Ramos (cell line): ENCODE measurements at regions not wholly inside any gene's neighbourhood (a gene's known extent, or its start where the extent isn't known, plus 50 kb on each side); places are given as distances from the start of the nearest gene placed in this dataset.

ENCODE experiments used
- in situ Hi-C: fragments of 300-500 bp; cut with MboI; formaldehyde crosslinking; loops from one replicate; pipeline ENCODE4 v1.14.3; 2022; ENCODE audit warnings: low sequenced_read_pairs; ENCODE audit not compliant: unreplicated experiment

GRCh38 chr11:113584371-113584770 is 109.2 kb upstream of the DRD2 start:
- in situ Hi-C loops = no loop called here

DNA sequence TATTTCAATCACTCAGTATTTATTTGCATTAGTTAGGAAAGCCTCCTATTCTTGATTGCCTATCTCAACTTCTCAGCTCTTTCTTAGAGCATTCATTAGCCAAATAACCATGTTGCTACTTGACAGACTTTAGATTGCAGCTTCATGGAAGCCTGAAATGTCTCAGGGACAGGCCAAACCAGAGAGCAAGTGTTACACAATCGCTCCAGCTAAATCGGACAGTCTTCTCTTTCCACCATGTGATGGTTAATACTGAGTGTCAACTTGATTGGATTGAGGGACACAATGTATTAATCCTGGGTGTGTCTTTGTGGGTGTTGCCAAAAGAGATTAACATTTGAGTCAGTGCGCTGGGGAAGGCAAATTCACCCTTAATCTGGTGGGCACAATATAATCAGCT is 106.5 kb upstream of the DRD2 start:
- in situ Hi-C loops = no loop called here

DNA sequence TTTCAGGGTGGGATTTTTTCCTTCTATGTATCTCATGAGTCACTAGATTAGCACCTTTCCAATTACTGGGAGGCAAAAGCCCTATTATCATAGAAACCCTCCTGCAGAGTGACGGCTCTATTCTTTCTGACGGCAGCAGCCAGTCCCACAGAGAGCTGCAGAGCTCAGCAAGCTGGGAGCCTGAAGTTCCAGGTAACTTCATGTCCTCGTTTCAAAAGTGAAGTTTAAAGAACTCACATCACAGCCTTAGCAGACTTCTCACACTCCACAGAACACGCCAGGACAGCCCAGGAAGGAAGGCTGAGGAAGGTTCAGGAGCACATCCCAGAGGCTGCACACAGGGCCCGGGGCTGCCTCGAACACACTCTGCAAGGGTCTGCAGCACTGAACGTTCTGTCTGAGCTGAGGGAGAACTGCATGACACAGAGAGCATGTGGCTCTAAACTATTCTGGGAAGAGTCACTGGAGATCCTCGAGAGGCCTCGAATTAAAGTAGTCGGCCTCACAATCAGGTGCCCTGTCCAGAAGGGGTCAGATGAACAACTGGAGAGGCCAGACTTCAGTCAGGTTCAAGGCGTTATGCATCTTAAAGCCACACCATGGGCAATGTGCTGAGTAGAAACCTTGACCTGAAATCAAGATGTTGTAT is 104.2 kb upstream of the DRD2 start:
- in situ Hi-C loops = no loop called here

DNA sequence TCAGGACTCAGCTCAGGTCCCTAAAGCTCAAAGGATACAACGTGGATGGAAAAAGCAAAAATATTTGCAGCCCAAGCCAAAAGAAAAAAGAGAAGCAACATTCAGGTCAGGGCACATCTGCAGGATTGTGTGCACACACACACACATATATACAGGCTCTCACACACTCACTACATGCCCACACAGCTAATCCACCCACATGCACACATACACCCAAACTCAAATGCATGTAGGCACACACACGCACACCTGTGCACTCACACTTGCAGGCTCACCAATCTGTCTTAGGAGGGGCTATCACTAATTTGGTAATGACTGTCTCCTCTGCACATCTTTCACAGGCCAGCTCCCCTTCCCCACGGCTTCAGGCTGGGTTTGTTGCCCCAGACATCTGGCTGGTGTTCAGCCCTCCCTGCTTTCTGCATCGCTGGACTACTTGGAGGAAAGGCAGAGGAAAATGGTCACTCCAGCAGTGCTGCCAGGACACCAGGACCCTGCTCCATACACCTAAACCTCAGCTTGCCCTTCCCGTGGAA is 103.6 kb upstream of the DRD2 start:
- in situ Hi-C loops = no loop called here

- in situ Hi-C loops = no loop called here
Observed at GRCh38 chr11:113578033-113578380, 102.8 kb upstream of the DRD2 start.

- in situ Hi-C loops = no loop called here
Observed at GRCh38 chr11:113577356-113578032, 102.3 kb upstream of the DRD2 start.

GRCh38 chr11:113574586-113574985 is 99.4 kb upstream of the DRD2 start:
- in situ Hi-C loops = no loop called here

DNA sequence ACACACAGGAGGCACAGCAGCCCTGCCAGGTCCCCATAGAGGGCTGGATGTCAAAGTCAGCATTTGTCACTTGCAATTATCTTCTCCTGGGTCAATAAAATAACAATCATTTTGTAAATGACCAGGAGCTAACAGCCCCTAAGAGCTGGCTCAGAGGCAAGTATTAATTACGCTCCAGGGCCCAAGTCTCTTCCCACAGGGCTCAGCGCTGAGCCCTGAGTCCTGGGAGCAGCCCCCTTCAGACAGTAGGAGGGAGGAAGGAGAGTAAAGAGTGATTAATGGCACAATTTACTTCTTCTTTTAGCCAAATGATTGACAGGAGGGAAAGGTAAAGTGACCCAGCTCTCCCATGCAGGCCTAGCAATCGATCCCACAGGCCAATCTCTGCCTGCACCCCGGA is 99.0 kb upstream of the DRD2 start:
- in situ Hi-C loops = no loop called here

GRCh38 chr11:113572136-113572735 is 97.0 kb upstream of the DRD2 start:
- in situ Hi-C loops = no loop called here

GRCh38 chr11:113571531-113571930 is 96.3 kb upstream of the DRD2 start:
- in situ Hi-C loops = no loop called here

GRCh38 chr11:113570906-113571305 is 95.7 kb upstream of the DRD2 start:
- in situ Hi-C loops = no loop called here

DNA sequence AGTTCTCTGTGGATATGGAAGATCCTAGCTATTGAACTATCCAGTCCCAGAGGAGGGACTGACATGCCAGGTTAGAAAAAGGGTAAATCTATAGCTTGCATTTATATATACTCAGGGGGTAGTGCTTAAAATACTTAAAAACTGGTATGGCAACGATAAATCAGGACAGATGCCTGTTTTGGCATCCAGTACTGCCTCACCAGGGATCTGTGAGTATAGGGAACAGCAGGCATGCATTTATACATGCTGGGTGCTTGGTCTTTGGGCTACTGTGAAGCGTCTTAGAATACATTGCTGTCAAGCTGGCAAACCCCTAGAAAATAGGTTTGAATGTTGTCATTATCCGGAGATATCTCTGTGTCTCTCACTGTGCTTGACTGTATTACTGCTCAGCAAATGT is 94.2 kb upstream of the DRD2 start:
- in situ Hi-C loops = no loop called here

GRCh38 chr11:113568566-113568965 is 93.4 kb upstream of the DRD2 start:
- in situ Hi-C loops = no loop called here

GRCh38 chr11:113567867-113568544 is 92.8 kb upstream of the DRD2 start:
- in situ Hi-C loops = no loop called here

- in situ Hi-C loops = no loop called here
Observed at GRCh38 chr11:113567097-113567496, 91.9 kb upstream of the DRD2 start.

- in situ Hi-C loops = no loop called here
Observed at GRCh38 chr11:113564527-113565130, 89.4 kb upstream of the DRD2 start.

DNA sequence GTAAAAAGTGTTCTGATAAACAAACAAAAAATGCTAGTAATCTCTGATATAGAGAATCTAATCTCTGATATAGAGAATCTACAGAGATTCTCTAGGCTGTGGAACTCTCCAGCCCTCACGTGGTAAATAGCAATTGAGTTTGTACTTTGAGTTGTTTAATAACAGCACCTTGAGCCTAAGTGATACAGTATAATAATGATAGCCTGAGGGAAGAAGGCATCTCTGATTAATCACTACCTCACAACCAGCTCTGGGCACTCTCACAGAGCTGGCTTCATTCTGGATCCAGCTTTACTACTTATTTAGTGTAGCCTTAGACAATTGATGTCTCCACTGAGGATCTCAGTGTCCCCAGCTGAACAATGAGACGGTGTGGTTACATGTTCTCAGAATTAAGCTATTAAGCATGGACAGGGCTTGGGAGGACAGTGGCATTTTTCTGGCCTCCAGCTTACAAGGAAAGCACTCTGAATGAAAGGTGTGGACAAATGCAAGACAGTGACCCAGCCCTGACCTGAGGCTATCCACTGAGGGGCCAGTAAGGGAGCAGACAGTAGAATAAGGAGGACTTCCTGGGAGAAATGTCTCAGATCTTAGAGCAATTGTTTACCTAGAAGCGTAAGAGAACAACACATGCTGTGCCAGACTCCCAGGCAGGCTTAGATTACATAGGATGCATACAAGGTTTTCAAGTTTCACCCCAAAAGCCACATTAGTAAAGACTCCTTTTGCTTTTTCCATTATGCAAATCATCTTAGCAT is 88.7 kb upstream of the DRD2 start:
- in situ Hi-C loops = no loop called here

- in situ Hi-C loops = no loop called here
Observed at GRCh38 chr11:113562981-113563461, 87.8 kb upstream of the DRD2 start.

DNA sequence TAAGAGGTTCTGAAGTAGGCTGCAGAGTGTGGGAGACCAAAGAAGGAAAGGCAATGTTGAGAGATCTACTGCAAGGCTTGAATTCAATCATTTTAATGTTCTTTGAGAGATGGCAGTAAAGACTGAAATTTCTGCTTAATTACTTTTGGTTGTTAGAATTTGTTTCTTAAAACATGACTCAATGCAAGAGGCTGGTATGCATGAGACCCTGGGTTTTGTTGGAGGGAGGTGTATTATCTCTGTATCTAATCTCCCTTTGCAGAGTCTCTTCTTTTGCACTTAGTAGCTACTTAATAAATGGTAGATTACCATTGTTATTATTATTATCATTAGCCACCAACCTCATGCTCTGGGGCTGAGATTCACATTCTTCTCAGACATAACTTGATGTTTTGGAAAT is 87.4 kb upstream of the DRD2 start:
- in situ Hi-C loops = no loop called here

DNA sequence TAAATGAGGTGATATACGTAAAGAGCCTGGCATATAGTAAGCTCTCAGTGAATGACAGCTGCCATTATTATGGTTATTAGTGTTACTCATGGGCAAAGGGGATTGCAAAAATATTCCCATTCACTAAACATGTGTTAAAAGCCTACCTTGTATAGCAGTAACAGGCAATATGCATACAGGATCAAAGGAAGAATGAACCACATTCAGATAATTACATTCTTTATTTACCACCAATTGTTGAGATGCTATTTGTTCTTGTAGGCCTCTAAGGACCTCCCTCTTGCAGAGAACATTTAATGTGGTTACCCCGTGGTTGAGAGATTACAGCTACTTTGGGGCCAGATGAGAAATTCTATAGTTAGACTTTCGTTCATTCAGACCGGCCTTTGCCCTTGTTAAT is 82.7 kb upstream of the DRD2 start:
- in situ Hi-C loops = no loop called here
